Upper lobe of left lung (tissue), 6 donors: ENCODE measurements at regions not wholly inside any gene's neighbourhood (a gene's known extent, or its start where the extent isn't known, plus 50 kb on each side); places are given as distances from the start of the nearest gene placed in this dataset.

Source experiments
- ATAC-seq, 2 donors: fragments of 200-7000 bp; cut with Tn5 transposase; one replicate each; pipeline ENCODE4 v1.9.1; 2022; ENCODE audit warnings: mild to moderate bottlenecking in 2 of 2, moderate library complexity in 2 of 2; ENCODE audit not compliant: low FRiP score in 2 of 2
- DNase-seq, 2 donors: peaks; one replicate each; pipeline ENCODE4 v3.0.0-alpha.2; 2019 to 2020
- H3K27ac ChIP-seq, 4 donors: fragments of 200-600 bp; sonication (generic); one replicate each; pipeline ENCODE4 v1.5.1; 2016 to 2019
- H3K27me3 ChIP-seq, 4 donors: fragments of 200-600 bp; sonication (generic); one replicate each; pipeline ENCODE4 v1.5.1; 2017 to 2019
- H3K36me3 ChIP-seq, 4 donors: fragments of 200-600 bp; sonication (generic); one replicate each; pipeline ENCODE4 v1.5.1; 2016 to 2019
- H3K4me1 ChIP-seq, 4 donors: fragments of 200-600 bp; sonication (generic); one replicate each; pipeline ENCODE4 v1.5.1; 2018 to 2019
- H3K4me3 ChIP-seq, 4 donors: fragments of 200-600 bp; sonication (generic); one replicate each; pipeline ENCODE4 v1.5.1; 2017 to 2019; ENCODE audit warnings: mild to moderate bottlenecking in 2 of 4, moderate library complexity in 1 of 4
- H3K9me3 ChIP-seq, 4 donors: fragments of 200-600 bp; sonication (generic); one replicate each; pipeline ENCODE4 v1.5.1; 2018 to 2019
- CTCF ChIP-seq, 6 experiments: fragments of 450-650 bp in 4 of 6; fragments of 200-600 bp in 2 of 6; sonication (generic) in 2 of 6; IDR thresholded peaks; one replicate each; pipeline ENCODE4 v1.5.1; 2016 to 2019; ENCODE audit warnings: antibody characterized with exemption in 6 of 6
- EP300 ChIP-seq, 4 donors: sonication (generic); formaldehyde crosslinking; IDR thresholded peaks; one replicate each; pipeline ENCODE4 v1.5.1; 2017; ENCODE audit warnings: antibody characterized with exemption in 4 of 4, control low read depth in 2 of 4
- POLR2A ChIP-seq, 4 donors: fragments of 450-650 bp; IDR thresholded peaks; one replicate each; pipeline ENCODE4 v1.5.1; 2016 to 2017; ENCODE audit warnings: antibody characterized with exemption in 4 of 4, mild to moderate bottlenecking in 2 of 4
- POLR2AphosphoS5 ChIP-seq, 2 donors: sonication (generic); formaldehyde crosslinking; IDR thresholded peaks; one replicate each; pipeline ENCODE4 v1.5.1; 2017; ENCODE audit warnings: antibody characterized with exemption in 2 of 2
- WGBS, 2 donors: methylation state at CpG; one replicate each; pipeline ENCODE4 v1.1.5; 2017 to 2018; 5-methylcytosine and 5-hydroxymethylcytosine counted together
- donor health status: DM: no; HTN: no; CAD: no; lungs with moderate emphysema.
- donor health status: DM: no; HTN: yes; CAD: no; lungs with severe emphysema.

GRCh38 chr2:8422450-8422800, 259.4 kb upstream of the ID2 start:
- Histone ChIP-seq H3K36me3 (no peaks in the 10 kb centered on the region), H3K4me1 (peaks cover 0 to 3% (median 0%) of the 10 kb centered on the region in 4 donors), H3K27ac (no peak overlapping the region), H3K4me3 (no peak overlapping the region), H3K27me3 (no peaks in the 10 kb centered on the region), H3K9me3 (no peaks in the 10 kb centered on the region)
- TF ChIP-seq EP300 (IDR thresholded peaks at IDR 0.05) (no peak), POLR2A (IDR thresholded peaks at IDR 0.05) (no peak), CTCF (IDR thresholded peaks at IDR 0.05) (no peak), POLR2AphosphoS5 (IDR thresholded peaks at IDR 0.05) (no peak)
- 64 to 90% methylated on average over 3 to 4 of the region's 4 CpGs for WGBS, 2 donors
- DNase-seq (no peak), ATAC-seq (no peak)

- Histone ChIP-seq H3K4me3 (no peak overlapping the region), H3K9me3 (no peaks in the 10 kb centered on the region), H3K27me3 (no peaks in the 10 kb centered on the region), H3K36me3 (no peaks in the 10 kb centered on the region), H3K4me1 (peaks cover 0 to 3% (median 0%) of the 10 kb centered on the region in 4 donors), H3K27ac (no peak overlapping the region)
- ATAC-seq = peak in 1 of 2 donors; percentile 13
- no peak for TF ChIP-seq EP300 (IDR thresholded peaks at IDR 0.05)
- TF ChIP-seq POLR2A (IDR thresholded peaks at IDR 0.05) = no peak
- TF ChIP-seq POLR2AphosphoS5 (IDR thresholded peaks at IDR 0.05) = no peak
- no peak for TF ChIP-seq CTCF (IDR thresholded peaks at IDR 0.05)
- peak in 1 of 2 donors; percentile 86 for DNase-seq
- 80 to 88% methylated on average over 22 to 26 of the region's 26 CpGs for WGBS, 2 donors
Observed at GRCh38 chr2:8424997-8425900, 256.6 kb upstream of the ID2 start.

GRCh38 chr2:8426550-8426949, 255.3 kb upstream of the ID2 start:
- Histone ChIP-seq H3K4me1 (peaks cover 0 to 3% (median 0%) of the 10 kb centered on the region in 4 donors), H3K27me3 (no peaks in the 10 kb centered on the region), H3K36me3 (no peaks in the 10 kb centered on the region), H3K9me3 (no peaks in the 10 kb centered on the region), H3K27ac (no peak overlapping the region), H3K4me3 (no peak overlapping the region)
- TF ChIP-seq POLR2AphosphoS5 (IDR thresholded peaks at IDR 0.05) (no peak), CTCF (IDR thresholded peaks at IDR 0.05) (no peak), POLR2A (IDR thresholded peaks at IDR 0.05) (no peak), EP300 (IDR thresholded peaks at IDR 0.05) (no peak)
- ATAC-seq = no peak
- DNase-seq = no peak
- 54 to 57% methylated on average over 10 of the region's 10 CpGs for WGBS, 2 donors

- no peak for DNase-seq
- WGBS, 2 donors = 95 to 97% methylated on average over 4 of the region's 4 CpGs
Observed at GRCh38 chr2:8427211-8427610, 254.6 kb upstream of the ID2 start.

More at GRCh38 chr2:8427211-8427610, 254.6 kb upstream of the ID2 start:
- no peaks in the 10 kb centered on the region for H3K27me3 ChIP-seq
- peaks cover 0 to 3% (median 0%) of the 10 kb centered on the region in 4 donors for H3K4me1 ChIP-seq
- H3K4me3 ChIP-seq = no peak overlapping the region
- H3K36me3 ChIP-seq = no peaks in the 10 kb centered on the region
- ATAC-seq = no peak
- no peaks in the 10 kb centered on the region for H3K9me3 ChIP-seq
- TF ChIP-seq EP300 (IDR thresholded peaks at IDR 0.05) (no peak), POLR2AphosphoS5 (IDR thresholded peaks at IDR 0.05) (no peak), CTCF (IDR thresholded peaks at IDR 0.05) (no peak), POLR2A (IDR thresholded peaks at IDR 0.05) (no peak)
- no peak overlapping the region for H3K27ac ChIP-seq
